Panc1 (cell line): ENCODE measurements at regions not wholly inside any gene's neighbourhood (a gene's known extent, or its start where the extent isn't known, plus 50 kb on each side); places are given as distances from the start of the nearest gene placed in this dataset.

Experiments used
- ATAC-seq: fragments of 200-7000 bp; cut with Tn5 transposase; 2 replicates; pipeline ENCODE4 v1.9.1; 2020; ENCODE audit warnings: mild to moderate bottlenecking, moderate library complexity
- BruUV-seq: library from RNA; stranded (reverse); fragments of 400-500 nt; replicated peaks from 2 replicates; lab custom pipeline; 2021; lab: Mats Ljungman, UMichigan
- CTCF ChIA-PET: fragments of 300-600 bp; sonication (Branson Sonifier 250); formaldehyde crosslinking; loops from one replicate; lab custom pipeline; 2022; ENCODE audit warnings: antibody characterized with exemption; lab: Charles Lee
- POLR2A ChIA-PET: fragments of 300-600 bp; sonication (Branson Sonifier 250); formaldehyde crosslinking; loops from one replicate; lab custom pipeline; 2022; ENCODE audit warnings: antibody characterized with exemption; lab: Charles Lee
- DNase-seq: peaks from one replicate; pipeline ENCODE4 v3.0.0-alpha.2; 2010; ENCODE audit warnings: low read depth, low spot score
- H3K27ac ChIP-seq: 2 replicates; pipeline ENCODE4 v1.5.1; 2011; ENCODE audit warnings: mild to moderate bottlenecking, low read length, inconsistent platforms
- H3K27me3 ChIP-seq: fragments of 200-500 bp; sonication (Bioruptor generic); 2 replicates; pipeline ENCODE4 v1.6.0; 2014; ENCODE audit warnings: low read length, inconsistent platforms; ENCODE audit not compliant: control insufficient read depth, insufficient read depth
- H3K36me3 ChIP-seq: fragments of 200-500 bp; sonication (Bioruptor generic); 2 replicates; pipeline ENCODE4 v1.5.1; 2014; ENCODE audit warnings: inconsistent platforms, mild to moderate bottlenecking, low read length, moderate library complexity; ENCODE audit not compliant: control insufficient read depth, insufficient read depth
- H3K4me1 ChIP-seq: 2 replicates; pipeline ENCODE4 v1.5.1; 2011; ENCODE audit warnings: inconsistent platforms, mild to moderate bottlenecking, low read length, moderate library complexity; ENCODE audit not compliant: control insufficient read depth, insufficient read depth
- H3K4me3 ChIP-seq, 2 experiments: 2 replicates each; pipeline ENCODE4 v1.5.1; 2011 to 2012; ENCODE audit warnings: low read depth in 2 of 2, low read length in 2 of 2, mild to moderate bottlenecking in 2 of 2, inconsistent platforms in 1 of 2, moderate library complexity in 1 of 2
- H3K9me3 ChIP-seq: fragments of 200-500 bp; sonication (Bioruptor generic); 2 replicates; pipeline ENCODE4 v1.5.1; 2014; ENCODE audit warnings: low read depth, mild to moderate bottlenecking, inconsistent platforms, low read length, moderate library complexity; ENCODE audit not compliant: control insufficient read depth, insufficient read depth
- POLR2AphosphoS5 ChIP-seq: IDR thresholded peaks from 2 replicates; pipeline ENCODE4 v1.6.1; 2012; ENCODE audit warnings: mild to moderate bottlenecking, low read depth, low read length, moderate library complexity
- SIN3A ChIP-seq: IDR thresholded peaks from 2 replicates; pipeline ENCODE4 v1.6.1; 2012; ENCODE audit warnings: low read depth, mild to moderate bottlenecking, low read length, moderate library complexity, borderline replicate concordance; ENCODE audit not compliant: insufficient read depth
- TCF7L2 ChIP-seq: IDR thresholded peaks from 2 replicates; pipeline ENCODE4 v1.6.1; 2011; ENCODE audit warnings: mild to moderate bottlenecking, low read depth, low read length, inconsistent platforms
- in situ Hi-C: cut with HindIII; loops from 2 replicates; pipeline ENCODE4 v1.10.0; 2016; ENCODE audit warnings: low sequenced_read_pairs, low pct_unique_long_range_greater_than_20kb
- intact Hi-C: fragments of 100-400 bp; cut with micrococcal nuclease; formaldehyde crosslinking; loops from one replicate; pipeline ENCODE4 v1.10.0; 2022; ENCODE audit not compliant: unreplicated experiment
- TF ChIP-seq, protein P1 (sequence below), 2 experiments: IDR thresholded peaks; 2 replicates each; pipeline ENCODE4 v1.6.1; 2011 to 2012; ENCODE audit warnings: low read depth in 2 of 2, control low read depth in 1 of 2, low read length in 1 of 2, mild to moderate bottlenecking in 1 of 2, moderate library complexity in 1 of 2; ENCODE audit not compliant: insufficient read depth in 1 of 2
- TF ChIP-seq, protein P2 (sequence below): fragments of 450-650 bp; IDR thresholded peaks from 2 replicates; pipeline ENCODE4 v1.5.1; 2017; ENCODE audit warnings: mild to moderate bottlenecking

DNA sequence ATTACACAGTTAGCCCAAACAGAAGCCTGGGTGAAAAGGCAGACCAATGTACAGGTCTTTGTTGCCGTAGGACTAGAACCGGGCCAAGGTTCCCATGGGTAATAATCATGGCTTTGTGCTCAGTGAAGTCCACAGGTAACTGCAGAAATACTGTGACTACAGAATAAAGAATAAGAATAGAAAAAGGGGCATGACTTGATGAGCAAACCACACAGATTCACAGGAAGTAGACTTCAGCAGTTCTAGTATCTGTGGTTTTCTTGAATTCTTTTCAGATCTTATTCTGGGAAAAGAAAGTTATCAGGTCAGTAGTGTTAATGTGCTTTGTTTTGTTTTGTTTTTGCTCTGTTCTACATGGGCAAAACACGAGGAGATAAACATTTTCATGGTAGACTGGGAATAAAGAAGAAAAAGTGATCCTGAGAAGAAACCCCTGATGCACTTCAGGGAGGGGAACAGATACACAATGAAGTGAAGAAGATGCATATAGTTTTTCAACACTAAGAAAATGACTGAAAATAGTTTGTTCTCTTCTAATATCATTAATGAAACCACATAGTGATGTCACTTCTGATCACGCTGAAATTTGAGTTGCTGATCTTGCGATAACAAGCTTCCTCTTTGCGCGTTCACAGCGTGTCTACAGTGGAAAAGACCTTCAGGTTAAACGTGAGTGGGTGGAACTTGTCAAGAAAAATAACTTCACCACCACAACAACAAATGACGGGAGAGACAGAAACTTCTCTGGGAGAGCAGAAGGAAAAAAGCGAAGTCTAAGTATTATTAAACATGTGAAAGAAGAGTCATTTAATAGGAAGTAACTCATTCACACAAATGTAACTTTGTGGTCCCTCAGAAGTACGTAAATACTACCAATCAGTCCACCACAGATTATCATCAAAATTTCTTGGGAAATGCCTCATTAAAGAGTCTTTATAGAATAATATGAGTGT lies 315.8 kb upstream of the SATB1 start:
- in situ Hi-C loops: no loop called here
- TF ChIP-seq, protein P1, sequence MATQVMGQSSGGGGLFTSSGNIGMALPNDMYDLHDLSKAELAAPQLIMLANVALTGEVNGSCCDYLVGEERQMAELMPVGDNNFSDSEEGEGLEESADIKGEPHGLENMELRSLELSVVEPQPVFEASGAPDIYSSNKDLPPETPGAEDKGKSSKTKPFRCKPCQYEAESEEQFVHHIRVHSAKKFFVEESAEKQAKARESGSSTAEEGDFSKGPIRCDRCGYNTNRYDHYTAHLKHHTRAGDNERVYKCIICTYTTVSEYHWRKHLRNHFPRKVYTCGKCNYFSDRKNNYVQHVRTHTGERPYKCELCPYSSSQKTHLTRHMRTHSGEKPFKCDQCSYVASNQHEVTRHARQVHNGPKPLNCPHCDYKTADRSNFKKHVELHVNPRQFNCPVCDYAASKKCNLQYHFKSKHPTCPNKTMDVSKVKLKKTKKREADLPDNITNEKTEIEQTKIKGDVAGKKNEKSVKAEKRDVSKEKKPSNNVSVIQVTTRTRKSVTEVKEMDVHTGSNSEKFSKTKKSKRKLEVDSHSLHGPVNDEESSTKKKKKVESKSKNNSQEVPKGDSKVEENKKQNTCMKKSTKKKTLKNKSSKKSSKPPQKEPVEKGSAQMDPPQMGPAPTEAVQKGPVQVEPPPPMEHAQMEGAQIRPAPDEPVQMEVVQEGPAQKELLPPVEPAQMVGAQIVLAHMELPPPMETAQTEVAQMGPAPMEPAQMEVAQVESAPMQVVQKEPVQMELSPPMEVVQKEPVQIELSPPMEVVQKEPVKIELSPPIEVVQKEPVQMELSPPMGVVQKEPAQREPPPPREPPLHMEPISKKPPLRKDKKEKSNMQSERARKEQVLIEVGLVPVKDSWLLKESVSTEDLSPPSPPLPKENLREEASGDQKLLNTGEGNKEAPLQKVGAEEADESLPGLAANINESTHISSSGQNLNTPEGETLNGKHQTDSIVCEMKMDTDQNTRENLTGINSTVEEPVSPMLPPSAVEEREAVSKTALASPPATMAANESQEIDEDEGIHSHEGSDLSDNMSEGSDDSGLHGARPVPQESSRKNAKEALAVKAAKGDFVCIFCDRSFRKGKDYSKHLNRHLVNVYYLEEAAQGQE (IDR thresholded peaks at IDR 0.05; ENCODE audit: insufficient read depth in 1 of 2, low read depth in 2 of 2, low read length in 1 of 2): no peak
- TF ChIP-seq, protein P2, sequence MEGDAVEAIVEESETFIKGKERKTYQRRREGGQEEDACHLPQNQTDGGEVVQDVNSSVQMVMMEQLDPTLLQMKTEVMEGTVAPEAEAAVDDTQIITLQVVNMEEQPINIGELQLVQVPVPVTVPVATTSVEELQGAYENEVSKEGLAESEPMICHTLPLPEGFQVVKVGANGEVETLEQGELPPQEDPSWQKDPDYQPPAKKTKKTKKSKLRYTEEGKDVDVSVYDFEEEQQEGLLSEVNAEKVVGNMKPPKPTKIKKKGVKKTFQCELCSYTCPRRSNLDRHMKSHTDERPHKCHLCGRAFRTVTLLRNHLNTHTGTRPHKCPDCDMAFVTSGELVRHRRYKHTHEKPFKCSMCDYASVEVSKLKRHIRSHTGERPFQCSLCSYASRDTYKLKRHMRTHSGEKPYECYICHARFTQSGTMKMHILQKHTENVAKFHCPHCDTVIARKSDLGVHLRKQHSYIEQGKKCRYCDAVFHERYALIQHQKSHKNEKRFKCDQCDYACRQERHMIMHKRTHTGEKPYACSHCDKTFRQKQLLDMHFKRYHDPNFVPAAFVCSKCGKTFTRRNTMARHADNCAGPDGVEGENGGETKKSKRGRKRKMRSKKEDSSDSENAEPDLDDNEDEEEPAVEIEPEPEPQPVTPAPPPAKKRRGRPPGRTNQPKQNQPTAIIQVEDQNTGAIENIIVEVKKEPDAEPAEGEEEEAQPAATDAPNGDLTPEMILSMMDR: no peak

DNA sequence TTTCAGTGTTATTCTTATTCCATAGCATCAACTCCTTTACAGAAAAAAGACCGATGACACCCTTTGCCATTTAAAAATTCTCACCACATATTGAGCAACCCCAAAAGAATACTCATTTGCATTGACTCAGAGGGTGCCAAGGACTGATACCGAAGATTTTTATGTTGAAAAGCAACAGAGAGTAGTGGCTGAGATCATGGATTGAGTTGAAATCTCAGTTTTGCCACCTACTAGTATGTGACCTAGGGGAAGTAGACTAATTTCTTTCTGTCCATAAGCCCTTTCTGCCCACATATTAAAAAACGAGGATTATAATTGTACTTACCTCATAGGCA lies 313.9 kb upstream of the SATB1 start:
- ChIA-PET CTCF (no interaction called here), POLR2A (no interaction called here)
- in situ Hi-C loops (no loop called here), intact Hi-C loops (no loop called here)
- Histone ChIP-seq H3K27me3 (no peaks in the 10 kb centered on the region), H3K4me1 (no peaks in the 10 kb centered on the region), H3K9me3 (no peaks in the 10 kb centered on the region), H3K36me3 (no peaks in the 10 kb centered on the region), H3K27ac (no peak overlapping the region), H3K4me3 (no peak overlapping the region)
- BruUV-seq: no TSS peak
- TF ChIP-seq, protein P1 (IDR thresholded peaks at IDR 0.05; ENCODE audit: insufficient read depth in 1 of 2, low read depth in 2 of 2, low read length in 1 of 2): no peak
- TF ChIP-seq POLR2AphosphoS5 (no peak), TCF7L2 (no peak), SIN3A (no peak)
- TF ChIP-seq, protein P2: no peak
- ATAC-seq (no peak), DNase-seq (no peak)

More for the DNA sequence above, 315.8 kb upstream of the SATB1 start:
- intact Hi-C loops: no loop called here
- Histone ChIP-seq H3K27ac (no peak overlapping the region), H3K27me3 (no peaks in the 10 kb centered on the region), H3K36me3 (no peaks in the 10 kb centered on the region), H3K4me1 (no peaks in the 10 kb centered on the region), H3K9me3 (no peaks in the 10 kb centered on the region), H3K4me3 (no peak overlapping the region)
- DNase-seq (no peak), ATAC-seq (no peak)
- POLR2A ChIA-PET: no interaction called here
- CTCF ChIA-PET: no interaction called here
- no TSS peak for BruUV-seq
